HepG2 (cell line): ENCODE measurements at regions not wholly inside any gene's neighbourhood (a gene's known extent, or its start where the extent isn't known, plus 50 kb on each side); places are given as distances from the start of the nearest gene placed in this dataset.
"Not testable (repeated sequence)": the region's sequence is repeated elsewhere in the genome, so short reads cannot be mapped to it uniquely, and the experiment has no call there.

Experiments used
- HMG20A ChIP-seq: IDR thresholded peaks from 2 replicates; pipeline ENCODE4 v1.6.1; 2016; ENCODE audit warnings: borderline replicate concordance
- JUND ChIP-seq: sonication (generic); formaldehyde crosslinking; IDR thresholded peaks from 2 replicates; pipeline ENCODE4 v1.8.0; 2022; ENCODE audit warnings: mild to moderate bottlenecking, missing genetic modification reagents
- PHF8 ChIP-seq: sonication (generic); formaldehyde crosslinking; IDR thresholded peaks from 2 replicates; pipeline ENCODE4 v1.5.0; 2020; ENCODE audit warnings: missing genetic modification reagents
- POLR2A ChIP-seq, 2 experiments: IDR thresholded peaks; 2 replicates each; pipeline ENCODE4 v1.6.1; 2011; ENCODE audit warnings: low read depth in 2 of 2, low read length in 2 of 2, mild to moderate bottlenecking in 1 of 2, moderate library complexity in 1 of 2; ENCODE audit not compliant: insufficient read depth in 1 of 2
- SP1 ChIP-seq, 2 experiments: fragments of 450-650 bp in 1 of 2; sonication (generic) in 1 of 2; formaldehyde crosslinking in 1 of 2; IDR thresholded peaks; 2 replicates each; pipeline versions ENCODE4 v1.4.0 to v1.6.1; 2016 to 2020; ENCODE audit warnings: missing genetic modification reagents in 1 of 2
- YY1 ChIP-seq: IDR thresholded peaks from 2 replicates; pipeline ENCODE4 v1.6.1; 2011; ENCODE audit warnings: low read length, low read depth, moderate library complexity, mild to moderate bottlenecking; ENCODE audit not compliant: insufficient read depth, insufficient replicate concordance
- ZNF235 ChIP-seq: sonication (generic); formaldehyde crosslinking; IDR thresholded peaks from 2 replicates; pipeline ENCODE4 v1.8.1; 2023; ENCODE audit warnings: mild to moderate bottlenecking, missing genetic modification reagents, borderline replicate concordance
- ZNF24 ChIP-seq: fragments of 450-650 bp; IDR thresholded peaks from 2 replicates; pipeline ENCODE4 v1.6.1; 2017; ENCODE audit warnings: antibody characterized with exemption, mild to moderate bottlenecking
- TF ChIP-seq, protein P1 (sequence below): sonication (generic); formaldehyde crosslinking; IDR thresholded peaks from 2 replicates; pipeline ENCODE4 v1.5.0; 2020; ENCODE audit warnings: mild to moderate bottlenecking, missing genetic modification reagents, moderate library complexity

DNA sequence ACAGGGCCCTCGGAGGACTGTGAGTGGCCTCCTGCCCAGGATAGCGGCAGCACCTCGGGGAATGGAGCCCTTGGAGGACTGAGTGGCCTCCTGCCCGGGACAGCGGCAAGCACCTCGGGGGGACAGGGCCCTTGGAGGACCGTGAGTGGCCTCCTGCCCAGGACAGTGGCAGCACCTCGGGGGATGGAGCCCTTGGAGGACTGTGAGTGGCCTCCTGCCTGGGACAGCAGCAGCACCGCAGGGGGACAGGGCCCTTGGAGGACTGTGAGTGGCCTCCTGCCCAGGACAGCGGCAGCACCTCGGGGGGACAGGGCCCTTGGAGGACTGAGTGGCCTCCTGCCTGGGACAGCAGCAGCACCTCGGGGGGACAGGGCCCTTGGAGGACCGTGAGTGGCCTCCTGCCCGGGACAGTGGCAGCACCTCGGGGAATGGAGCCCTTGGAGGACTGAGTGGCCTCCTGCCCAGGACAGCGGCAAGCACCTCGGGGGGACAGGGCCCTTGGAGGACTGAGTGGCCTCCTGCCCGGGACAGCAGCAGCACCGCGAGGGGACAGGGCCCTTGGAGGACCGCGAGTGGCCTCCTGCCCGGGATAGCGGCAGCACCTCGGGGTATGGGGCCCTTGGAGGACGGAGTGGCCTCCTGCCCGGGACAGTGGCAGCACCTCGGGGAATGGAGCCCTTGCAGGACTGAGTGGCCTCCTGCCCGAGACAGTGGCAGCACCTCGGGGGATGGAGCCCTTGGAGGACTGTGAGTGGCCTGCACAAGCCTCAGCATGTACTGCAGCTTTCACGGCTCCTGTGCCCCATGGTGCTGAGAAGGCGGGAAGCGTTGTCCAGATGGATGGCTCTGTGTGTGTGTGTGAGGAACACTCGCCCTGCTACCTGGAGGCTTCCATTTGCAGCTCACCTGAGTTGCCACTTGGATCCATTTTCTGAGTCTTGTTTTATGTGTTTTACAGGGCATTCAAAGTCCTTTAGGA, 109.5 kb downstream of the SOX1 start:
- not testable (repeated sequence) for TF ChIP-seq ZNF24; ZNF235 (CRISPR knock-in tag); POLR2A (IDR thresholded peaks at IDR 0.05; ENCODE audit: insufficient read depth in 1 of 2, low read depth in 2 of 2, low read length in 2 of 2); PHF8 (CRISPR knock-in tag); JUND (CRISPR knock-in tag); SP1 (IDR thresholded peaks at IDR 0.05); SP1 (CRISPR knock-in tag; IDR thresholded peaks at IDR 0.05); YY1; HMG20A (CRISPR knock-in tag)
- TF ChIP-seq, protein P1, sequence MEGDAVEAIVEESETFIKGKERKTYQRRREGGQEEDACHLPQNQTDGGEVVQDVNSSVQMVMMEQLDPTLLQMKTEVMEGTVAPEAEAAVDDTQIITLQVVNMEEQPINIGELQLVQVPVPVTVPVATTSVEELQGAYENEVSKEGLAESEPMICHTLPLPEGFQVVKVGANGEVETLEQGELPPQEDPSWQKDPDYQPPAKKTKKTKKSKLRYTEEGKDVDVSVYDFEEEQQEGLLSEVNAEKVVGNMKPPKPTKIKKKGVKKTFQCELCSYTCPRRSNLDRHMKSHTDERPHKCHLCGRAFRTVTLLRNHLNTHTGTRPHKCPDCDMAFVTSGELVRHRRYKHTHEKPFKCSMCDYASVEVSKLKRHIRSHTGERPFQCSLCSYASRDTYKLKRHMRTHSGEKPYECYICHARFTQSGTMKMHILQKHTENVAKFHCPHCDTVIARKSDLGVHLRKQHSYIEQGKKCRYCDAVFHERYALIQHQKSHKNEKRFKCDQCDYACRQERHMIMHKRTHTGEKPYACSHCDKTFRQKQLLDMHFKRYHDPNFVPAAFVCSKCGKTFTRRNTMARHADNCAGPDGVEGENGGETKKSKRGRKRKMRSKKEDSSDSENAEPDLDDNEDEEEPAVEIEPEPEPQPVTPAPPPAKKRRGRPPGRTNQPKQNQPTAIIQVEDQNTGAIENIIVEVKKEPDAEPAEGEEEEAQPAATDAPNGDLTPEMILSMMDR (CRISPR knock-in tag), result not testable (repeated sequence)
